ENCODE measurements at regions not wholly inside any gene's neighbourhood (a gene's known extent, or its start where the extent isn't known, plus 50 kb on each side); places are given as distances from the start of the nearest gene placed in this dataset.

DNA sequence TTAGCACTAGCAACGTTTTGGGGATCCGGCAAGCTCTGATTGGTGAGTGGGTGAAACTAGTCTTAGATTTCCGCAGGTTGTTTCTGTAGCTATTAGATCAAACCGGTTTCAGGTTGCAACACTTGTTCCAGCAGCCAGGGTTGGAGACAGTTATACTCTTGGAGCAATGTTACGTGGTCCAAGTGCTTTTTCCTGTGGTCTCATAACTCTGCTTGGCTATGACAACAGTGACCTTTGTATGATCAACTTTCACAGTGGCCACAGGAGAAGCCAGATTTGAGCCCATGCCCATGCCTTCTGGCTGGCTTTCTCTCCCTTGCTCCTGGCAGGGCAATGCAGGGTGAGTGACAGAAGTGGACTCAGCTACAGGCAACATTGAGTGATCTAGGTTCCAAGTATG, 84.5 kb upstream of the TAF1B start:
- no peak for DNase-seq

DNA sequence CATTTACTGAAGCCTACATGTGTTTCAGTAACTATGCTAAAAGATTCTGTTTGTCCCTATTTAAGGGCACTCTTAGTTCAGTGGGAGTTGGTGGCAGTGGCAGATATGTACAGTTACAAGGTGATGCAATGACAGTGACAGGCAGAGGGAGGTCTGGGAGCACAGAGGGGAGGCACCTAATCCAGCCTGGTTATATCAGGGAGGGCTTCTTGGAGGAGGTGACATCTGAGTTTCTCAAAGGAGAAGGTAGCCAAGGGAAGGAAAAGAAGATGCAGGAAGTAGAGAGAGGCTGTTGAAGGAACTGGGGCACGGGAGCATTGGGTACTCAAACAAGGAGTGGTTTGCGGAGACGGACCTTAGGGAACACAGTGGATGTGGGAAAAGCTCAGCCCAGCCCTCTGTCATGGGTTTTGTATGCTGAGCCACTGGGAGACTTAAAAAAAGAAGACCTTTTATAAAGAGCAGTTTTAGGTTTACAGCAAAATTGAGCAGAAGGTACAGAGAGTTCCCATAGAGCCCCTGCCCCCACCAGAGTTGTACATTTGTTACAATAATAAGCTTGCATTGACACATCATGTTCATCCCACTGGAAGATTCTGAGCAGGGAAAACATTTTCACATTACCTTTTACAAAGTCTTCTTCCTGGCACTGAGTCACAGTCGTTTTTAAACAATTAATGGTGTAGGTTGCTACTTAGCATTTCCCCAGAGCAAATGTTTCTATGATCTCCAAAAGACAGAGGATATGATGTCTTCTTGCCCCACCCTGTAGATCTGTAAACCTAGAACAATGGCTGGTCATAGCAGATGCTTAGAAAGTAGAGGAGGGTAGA, 83.0 kb upstream of the TAF1B start:
- DNase-seq = no peak

DNA sequence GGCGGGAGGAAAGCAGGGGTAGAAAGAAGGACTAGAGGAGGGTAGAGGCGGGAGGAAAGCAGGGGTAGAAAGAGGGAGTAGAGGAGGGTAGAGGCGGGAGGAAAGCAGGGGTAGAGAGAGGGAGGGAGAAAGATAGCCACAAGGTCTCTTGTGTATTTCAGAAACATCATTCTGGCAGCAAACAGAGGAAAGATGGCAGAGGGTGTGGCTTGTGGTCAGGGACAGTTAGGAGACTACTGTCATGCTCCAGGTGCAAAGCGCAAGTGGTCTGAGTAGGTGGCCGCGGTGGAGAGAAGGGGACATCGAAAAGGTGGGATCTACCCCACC, 82.4 kb upstream of the TAF1B start:
- DNase-seq = no peak

DNA sequence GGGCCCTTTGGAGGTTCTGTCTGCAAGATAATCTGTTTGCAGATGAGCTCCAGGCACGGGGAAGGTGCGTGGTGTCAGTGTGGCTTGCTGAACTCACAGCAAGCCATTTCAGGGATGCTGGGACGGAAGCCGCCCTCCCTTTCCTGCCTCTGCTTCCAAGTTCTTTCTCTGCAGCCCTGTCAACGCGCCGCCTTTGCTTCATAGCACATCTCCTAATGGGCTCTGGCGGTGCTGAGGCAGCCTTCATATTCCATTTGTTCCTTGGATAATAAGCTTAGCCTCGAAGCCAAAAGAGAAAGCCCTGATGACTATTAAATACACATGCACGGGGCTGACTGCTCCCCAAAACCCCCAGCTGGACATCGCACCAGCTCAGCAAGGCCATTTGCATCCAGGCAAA, 81.7 kb upstream of the TAF1B start:
- DNase-seq = no peak

DNA sequence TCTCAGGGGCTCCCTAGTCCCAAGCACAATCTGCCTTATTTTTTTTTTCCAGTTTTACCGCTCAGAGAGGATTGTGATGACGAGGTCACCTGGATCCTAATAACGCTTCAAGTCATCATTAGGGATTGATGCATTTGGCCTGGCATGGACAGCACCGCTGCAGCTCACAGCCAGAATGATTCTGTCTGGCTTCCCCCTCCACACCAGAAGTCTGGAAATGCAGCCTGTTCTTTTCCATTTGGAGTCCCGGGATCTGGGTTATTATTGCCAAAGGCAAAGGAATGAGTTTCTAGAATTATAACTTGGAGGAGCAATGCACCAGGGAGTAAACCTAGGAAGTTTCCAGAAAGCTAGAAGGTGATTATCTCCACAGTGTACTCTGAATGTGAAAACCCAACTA, 81.1 kb upstream of the TAF1B start:
- DNase-seq = no peak

DNA sequence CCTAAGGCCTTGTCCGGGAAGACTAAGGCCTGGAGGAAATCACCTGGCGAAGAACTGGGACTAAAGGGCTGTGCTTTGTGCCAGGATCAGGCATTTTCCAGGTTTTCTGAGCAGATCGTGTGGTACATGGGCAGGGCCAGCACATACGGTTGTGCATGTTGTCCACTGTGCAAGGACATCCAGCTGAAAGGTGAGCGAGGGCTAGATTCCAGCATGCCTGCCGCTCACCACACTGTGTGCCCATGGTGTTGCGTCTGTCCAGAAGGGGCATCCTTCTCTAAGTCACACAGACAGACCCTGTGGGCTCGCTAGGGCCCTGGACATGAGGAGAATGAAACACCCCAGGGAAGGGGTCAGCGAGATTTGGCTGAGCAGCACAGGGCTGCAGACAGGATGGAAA, 80.3 kb upstream of the TAF1B start:
- no peak for DNase-seq

DNA sequence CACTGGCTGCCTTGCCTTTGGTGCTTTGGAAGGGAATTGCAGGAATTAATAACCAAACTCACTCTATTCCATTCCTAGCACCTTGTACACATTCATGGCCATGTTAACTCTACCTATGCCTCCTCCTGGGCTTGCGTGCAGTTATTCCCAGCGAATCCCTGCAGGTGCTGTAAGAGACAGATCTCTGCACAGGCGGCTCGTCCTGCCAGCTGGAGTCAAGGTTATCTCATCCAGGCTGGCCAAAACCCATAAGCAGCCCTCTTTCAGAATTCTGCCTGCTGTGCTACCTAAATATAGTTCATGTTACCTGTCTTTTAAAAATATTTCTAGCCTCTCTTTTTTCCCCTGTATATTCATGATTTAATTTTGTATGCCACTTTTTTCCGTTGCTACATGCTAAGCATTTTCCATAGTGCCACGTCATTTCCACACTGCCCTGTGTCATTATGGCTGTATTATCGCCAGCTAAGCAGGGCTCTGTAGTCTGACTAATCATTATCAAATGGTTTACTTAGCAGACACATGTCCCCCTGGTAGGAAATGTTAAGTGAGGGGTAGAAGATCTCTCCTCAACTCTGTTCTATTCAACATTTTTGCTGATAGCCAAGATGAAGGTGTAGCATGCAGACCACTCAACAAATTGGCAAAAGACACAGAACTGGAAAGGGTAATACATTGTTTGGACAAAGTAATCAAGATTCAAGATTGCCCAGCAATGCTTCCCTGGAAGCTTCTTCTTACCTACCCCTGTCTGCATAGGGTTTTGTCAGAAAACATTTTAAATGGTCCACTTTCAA, 79.7 kb upstream of the TAF1B start:
- no peak for DNase-seq

DNA sequence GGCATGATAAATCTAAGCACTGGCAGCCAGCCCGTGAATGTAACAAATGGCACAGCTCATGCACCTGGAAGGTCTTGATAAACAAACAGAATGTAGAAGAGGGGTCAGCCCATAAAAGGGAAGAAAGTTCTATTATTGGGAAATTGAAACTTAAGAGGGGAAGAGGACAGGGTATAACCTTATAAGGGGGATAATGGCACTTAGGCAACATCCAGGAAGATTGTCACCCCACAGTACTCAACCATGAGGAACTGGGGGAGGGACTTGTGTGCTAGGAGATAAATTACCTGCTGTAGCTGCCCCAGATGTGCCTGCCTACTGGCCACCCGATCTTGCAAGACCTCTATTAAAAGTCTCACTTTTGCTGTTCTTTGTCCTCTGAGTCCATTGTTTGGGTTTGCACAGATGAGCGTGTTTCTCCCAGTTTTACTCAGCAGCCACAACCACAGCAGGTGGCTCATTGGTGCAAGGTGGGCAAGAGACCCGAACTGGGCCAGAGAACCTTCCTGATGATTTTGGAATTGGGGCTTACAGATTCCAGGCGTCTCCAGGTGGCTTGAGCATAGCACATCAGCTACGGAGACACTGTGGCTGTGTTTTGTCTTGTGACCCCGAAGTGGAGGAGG, 79.0 kb upstream of the TAF1B start:
- no peak for DNase-seq

DNA sequence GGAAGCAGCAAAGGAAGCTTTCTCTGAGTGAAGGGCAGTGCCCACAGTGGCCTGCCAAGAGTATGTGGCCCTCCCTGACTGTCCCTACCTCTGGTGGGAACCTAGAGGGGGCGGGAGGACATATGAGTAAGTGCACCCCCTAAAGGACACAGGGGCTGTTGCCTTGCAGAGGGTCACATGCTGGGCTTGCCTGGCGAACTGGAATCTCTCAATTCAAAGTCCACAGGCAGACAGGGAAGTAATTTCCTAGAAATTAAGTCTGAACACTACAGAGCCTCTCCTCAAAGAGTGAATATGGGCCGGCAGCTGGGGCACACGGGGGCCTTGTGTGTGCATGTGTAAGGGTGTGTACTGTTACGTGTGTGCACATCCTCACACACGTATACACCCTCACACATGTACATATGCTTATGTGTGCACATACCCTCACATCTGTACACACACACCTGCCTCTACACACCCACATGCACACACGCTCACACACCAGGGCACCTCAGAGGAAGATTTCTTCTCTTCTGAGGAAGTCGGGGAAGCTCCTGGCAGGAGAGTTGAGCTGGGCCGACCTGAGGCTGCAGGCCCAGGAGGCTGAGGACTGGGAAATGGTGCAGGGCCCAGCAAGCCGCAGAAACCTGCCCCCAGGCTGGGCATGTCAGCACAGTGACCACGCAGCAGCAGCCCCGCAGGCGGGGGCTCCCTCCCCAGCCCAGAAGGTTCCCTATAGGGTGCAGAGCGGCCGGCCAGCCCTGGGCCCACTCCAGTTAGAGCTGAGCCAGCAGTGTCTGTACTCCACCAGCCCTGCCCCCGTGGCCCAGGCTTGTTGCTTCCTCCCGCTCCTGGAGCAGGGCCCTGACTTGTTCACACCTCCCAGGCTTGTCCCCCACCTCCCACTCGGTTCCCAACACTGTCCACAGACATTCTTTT, 77.4 kb upstream of the TAF1B start:
- no peak for DNase-seq

DNA sequence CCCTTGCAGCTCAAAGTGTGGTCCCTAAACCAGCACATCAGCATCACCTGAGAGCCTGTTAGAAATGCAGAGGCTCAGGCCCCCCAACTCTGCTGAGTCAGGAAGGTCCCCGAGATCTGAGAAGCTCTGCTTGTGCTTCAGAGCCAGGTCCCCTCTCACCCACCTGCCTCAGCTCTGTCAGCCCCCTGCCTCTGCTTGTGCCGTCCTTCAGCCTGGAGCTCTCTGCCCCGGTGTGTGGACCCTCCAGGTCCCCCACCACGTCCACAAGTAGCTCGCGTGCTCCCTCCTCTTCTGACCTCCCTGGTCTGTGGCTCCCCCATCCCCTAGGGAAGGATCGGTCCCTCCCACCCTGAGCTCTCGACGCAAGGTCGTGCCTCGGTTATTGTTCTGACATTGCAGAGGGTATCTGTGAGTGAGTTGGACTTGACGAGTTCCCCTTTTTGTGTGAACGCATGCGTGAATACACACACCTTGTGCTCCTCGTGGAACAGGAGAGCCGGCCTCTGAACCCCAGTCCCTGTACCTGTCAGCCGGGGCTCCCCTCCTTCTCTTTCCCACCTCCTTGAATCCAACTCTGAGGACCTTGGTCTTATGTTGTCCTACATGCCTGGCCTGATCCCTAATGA, 75.5 kb upstream of the TAF1B start:
- no peak for DNase-seq

DNA sequence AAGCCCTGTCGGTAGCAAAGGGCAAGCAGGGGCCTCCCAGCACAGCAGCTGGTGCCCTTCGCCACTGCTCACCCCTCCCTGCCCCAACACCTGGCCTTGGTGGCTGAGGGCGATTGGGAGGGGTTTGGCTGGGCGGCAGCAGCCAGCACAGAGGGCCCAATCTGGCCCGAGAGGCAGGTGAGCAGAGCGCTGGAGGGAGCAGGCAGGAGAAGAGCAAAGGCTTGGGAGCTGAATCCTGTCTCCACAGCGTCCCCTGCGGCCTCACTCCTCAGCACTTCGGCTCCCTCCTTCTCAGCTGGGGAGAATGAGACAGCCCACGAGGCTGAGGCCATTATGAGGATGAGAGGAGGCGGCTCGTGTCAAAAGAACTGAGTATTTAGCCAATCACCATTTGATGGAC, 74.9 kb upstream of the TAF1B start:
- no peak for DNase-seq

DNA sequence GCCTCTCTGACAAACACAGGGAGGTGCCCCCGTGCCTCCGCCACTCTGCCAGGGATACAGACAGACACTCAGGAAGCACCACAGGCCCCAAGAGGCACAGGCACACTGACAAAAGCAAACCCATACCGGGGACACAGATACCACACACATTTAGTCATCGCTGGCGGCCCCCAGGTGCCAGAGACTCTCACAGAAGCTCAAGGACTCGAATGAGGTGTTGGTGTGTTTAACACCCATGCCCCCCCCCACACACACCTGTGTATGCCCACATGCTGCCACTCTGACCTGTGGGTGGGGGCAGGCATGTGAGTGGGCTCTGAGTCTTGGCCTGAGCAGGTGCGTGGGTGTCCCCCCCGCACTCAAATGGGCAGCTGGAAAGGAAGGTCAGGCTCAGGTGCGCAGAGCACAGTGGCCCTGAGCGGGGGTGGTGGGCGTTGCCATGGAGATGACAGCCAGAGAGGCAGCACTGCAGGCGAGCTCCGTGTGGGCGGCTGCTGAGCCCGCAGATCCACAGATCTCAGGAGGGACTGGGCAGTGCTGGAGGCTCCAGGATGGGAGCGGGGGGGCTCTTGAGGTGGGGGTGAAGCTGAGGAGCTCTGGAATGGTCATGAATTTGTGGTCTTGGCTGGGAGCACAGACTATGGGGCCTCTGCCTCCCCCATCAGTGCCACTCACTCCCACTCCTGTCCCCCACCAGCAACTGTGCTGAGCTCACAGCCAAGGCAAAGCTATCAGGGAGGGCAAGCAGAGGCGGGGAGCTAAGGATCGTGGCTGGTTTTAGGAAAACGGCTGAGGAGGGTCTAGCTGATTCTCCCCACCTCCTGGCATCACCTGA, 73.9 kb upstream of the TAF1B start:
- no peak for DNase-seq

DNA sequence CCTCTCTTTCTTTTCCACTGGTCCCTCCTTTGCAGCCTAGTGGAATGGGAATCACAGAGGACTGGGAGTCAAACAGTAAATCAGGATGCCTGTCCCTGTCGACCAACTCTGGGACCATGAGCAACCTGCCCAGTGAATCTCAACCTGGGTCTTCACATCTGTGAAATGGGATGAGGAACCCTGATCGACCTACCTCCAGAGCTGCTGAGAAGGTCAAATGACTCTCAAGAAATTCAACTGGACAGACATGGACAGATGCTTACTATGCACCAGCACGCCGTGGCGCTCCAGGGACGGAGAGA, 73.3 kb upstream of the TAF1B start:
- DNase-seq = no peak

DNA sequence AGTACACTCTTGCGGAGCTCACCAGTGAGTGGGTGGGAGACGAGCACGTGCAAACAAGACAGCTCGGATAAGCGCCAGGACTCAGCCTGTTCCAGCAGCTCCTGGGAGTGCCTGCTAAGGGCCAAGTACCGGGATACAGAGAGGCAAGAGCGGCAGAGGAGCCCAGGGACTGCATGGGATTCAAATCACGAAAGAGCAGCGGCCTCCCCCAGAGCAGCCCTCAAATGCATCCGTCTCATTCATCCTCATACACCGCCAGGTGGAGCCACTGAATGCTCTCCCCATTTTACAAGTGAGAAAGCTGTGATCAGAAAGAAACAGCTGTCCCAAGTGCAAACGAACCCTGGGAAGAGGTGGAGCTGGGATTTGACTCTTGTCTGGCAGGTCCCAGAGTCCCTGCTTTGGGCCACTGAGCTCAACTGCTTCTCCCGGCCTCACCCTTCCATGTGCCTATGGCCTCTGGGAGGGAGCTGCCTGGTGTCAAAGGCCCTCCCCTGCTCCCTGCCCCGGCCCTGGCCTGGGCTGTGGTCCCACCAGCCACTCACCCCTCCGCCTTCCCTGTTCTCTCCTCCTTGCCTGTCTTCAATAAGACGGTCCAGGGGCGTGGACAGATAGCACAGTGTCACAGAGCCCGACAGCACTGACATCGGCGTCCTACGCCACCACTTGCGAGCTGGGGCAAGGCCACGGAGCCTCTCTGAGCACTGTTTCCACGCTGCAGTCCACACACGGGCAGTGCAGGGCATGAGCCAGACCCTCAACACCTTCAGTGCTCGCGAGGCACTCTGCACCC, 72.8 kb upstream of the TAF1B start:
- DNase-seq = no peak

DNA sequence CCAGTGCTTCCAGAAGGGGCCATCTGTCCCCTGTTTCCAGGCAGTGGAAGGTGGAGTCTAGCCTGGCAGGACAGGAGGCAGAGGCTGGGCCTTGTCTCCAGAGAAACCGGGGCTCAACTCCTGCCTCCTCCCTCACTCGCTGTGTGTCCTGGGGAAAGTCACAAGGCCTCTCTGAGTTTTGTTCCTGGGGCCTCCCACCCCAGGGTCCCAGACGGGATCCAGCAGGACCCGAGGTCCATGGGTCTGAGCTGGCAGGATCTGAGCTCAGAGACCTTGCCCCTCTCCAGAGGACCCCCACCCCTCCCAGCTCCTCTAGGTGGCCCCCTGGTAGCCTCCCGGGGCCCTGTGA, 72.2 kb upstream of the TAF1B start:
- DNase-seq = no peak

DNA sequence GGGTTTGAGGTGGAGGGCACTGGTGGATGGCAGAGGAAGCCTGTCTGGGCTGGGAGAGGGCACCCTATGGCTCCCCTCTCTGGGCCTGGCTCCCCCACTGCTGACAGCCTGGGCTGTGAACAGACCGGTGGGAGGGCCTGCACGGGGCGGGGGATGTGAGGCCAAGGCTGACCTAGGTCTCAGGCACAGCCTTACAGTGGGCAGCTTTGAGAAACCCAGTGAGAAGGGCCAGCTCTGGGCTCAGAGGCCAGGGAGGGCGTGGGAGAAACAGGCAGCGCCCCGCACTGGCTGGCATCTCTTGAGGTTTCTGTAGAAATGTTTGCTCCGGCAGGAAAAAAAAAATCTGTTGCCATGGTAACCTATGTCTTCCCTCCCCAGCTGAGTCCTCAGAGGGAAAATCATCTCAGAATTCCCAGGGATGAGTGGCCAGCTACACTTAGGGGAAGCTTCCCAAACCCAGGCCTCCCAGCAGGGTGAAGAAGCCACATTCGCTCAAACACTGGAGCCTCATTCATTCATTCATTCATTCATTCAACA, 71.7 kb upstream of the TAF1B start:
- DNase-seq = peak; percentile 38

DNA sequence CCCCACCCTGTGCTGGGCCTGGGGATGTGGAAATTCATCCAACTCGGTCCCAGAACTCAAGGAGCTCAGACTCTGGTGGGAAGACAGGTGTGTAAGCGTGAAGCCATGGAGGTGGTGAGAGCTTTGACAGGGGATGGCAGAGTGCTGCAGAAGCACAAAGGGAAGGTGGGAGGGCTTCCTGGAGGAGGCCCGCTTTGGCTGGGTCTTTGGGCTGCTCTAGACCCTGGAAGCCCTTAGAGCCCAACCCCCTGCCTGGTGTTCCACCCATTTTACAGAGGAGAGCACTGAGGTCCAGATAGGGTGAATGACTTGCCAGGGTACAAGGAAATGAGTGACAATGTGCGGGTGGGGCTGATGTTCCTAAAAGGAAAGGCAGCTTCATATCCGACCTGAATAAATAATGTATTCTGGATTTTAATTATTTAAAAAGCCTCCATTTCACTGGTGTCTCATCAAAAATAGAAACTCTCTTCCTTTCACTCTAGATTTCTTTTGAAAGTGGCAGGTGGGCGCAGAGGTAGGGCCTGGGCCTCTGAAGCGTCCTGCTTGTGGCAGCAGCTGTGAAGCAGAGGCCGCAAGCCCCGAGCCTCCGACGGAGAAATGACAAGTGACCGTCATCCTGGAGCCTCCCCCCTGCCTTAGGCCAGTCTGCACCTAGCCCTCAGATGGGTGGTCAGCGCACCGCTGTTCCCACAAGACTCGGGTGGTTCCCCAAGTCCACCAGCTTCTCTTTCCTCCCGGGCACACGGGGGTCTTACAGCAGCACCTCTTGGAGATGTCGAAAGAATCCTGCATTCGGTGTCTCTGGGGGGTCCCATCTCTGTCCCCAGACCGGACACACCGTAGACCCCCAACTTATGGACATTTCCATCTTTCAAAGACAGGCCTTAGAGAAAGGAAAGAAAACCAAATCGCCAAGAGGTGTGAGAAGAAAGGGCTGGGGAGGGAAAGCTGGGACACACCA, 71.0 kb upstream of the TAF1B start:
- DNase-seq = no peak

DNA sequence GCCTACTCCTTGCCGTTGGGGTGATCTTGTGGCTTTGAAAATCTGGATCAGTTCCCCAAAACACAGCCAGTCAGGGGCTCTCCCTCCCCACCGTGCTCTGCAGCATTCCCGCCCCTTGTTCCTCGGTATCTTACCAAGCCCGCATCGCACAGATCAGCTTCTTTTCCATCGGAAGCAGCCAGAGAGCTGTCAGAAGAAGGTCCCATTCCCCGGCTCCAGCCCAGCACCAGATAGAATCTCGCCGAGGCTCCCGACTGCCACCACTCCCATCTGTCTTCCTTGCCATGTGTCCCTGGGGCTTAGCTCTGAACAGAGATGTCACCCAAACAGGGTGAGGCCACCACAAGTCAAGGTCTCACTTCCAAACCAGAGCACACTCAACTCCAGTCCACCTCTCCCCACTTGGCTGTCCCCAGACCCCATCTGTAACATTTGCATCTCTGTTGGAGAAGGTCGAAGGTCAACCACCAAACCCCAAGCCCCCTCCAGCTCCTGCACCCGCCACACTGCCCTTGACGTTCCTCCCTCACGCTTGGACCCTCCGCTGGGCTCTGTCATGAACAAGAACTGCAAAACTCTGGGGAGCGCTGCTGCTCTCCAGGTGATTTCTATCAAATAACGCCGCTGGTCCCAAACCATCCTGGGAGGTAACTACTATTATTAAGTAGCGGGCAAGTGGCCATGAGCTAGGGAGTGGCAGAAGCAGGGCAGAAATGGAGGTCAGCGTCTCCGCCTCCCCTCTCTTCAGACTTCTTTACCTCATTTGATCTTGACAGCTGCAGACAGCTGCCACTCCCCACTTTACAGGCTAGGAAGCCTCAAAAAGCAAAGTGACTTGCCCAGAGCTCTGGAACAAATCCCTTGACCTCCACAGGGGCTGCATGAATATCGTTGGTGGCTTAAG, 70.0 kb upstream of the TAF1B start:
- DNase-seq = no peak

DNA sequence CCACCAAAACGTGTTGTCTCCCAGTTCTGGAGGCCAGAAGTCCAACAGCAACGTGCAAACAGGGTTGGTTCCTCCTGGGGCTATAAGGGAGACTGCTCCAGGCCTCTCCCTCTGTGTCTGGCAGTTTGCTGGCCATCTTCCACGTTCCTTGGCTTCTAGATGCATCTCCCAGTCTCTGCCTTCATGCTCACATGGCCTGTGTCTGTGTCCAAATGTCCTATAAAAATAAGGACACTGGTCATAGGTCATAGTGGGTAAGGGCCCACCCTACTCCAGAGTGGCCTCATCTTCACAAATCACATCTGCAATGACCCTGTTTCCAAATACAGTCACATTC, 69.4 kb upstream of the TAF1B start:
- no peak for DNase-seq
